HEK293 (cell line): ENCODE measurements at regions not wholly inside any gene's neighbourhood (a gene's known extent, or its start where the extent isn't known, plus 50 kb on each side); places are given as distances from the start of the nearest gene placed in this dataset.

ENCODE experiments used
- CTCF ChIA-PET: fragments of 350-600 bp; formaldehyde crosslinking; extraction: SDS; loops from one replicate; lab custom pipeline; 2021; ENCODE audit warnings: antibody characterized with exemption; lab: Yijun Ruan, JAX
- POLR2A ChIA-PET: fragments of 300-600 bp; formaldehyde crosslinking; extraction: SDS; loops from one replicate; lab custom pipeline; 2020; ENCODE audit warnings: antibody characterized with exemption, inconsistent platforms; lab: Yijun Ruan, JAX
- H3K27ac ChIP-seq: fragments of 200-500 bp; sonication (Bioruptor generic); 2 replicates; pipeline ENCODE4 v1.5.1; 2014; ENCODE audit warnings: low read depth, low read length, control low read depth, inconsistent platforms; ENCODE audit errors: extremely low read depth
- H3K36me3 ChIP-seq, 2 experiments: fragments of 200-500 bp in 1 of 2; sonication (Bioruptor generic) in 1 of 2; 1 replicate in 1 of 2; 2 replicates in 1 of 2; pipeline ENCODE4 v1.5.1; 2014 to 2017; ENCODE audit warnings: inconsistent platforms in 2 of 2, low read length in 2 of 2; ENCODE audit not compliant: control insufficient read depth in 2 of 2, insufficient read depth in 1 of 2
- H3K4me1 ChIP-seq: fragments of 200-500 bp; sonication (Bioruptor generic); 2 replicates; pipeline ENCODE4 v1.5.1; 2014; ENCODE audit warnings: mild to moderate bottlenecking, low read length, inconsistent platforms; ENCODE audit not compliant: control insufficient read depth, insufficient read depth
- H3K4me3 ChIP-seq: 2 replicates; pipeline ENCODE4 v1.5.1; 2011; ENCODE audit warnings: low read depth, mild to moderate bottlenecking, control low read depth, low read length, moderate library complexity
- H3K9me3 ChIP-seq: fragments of 200-500 bp; sonication (Bioruptor generic); 2 replicates; pipeline ENCODE4 v1.5.1; 2014; ENCODE audit warnings: low read depth, low read length, inconsistent platforms; ENCODE audit not compliant: control insufficient read depth, insufficient read depth
- GLIS1 ChIP-seq: fragments of 450-650 bp; formaldehyde crosslinking; IDR thresholded peaks from 2 replicates; pipeline ENCODE4 v1.5.1; 2016; ENCODE audit warnings: missing biosample characterization, missing genetic modification characterization
- KLF16 ChIP-seq: fragments of 450-650 bp; formaldehyde crosslinking; IDR thresholded peaks from 2 replicates; pipeline ENCODE4 v1.5.1; 2017; ENCODE audit warnings: missing biosample characterization, missing genetic modification characterization
- RBAK ChIP-seq: fragments of 450-650 bp; formaldehyde crosslinking; IDR thresholded peaks from 2 replicates; pipeline ENCODE4 v1.5.1; 2016; ENCODE audit warnings: missing biosample characterization, missing genetic modification characterization
- REPIN1 ChIP-seq: fragments of 450-650 bp; formaldehyde crosslinking; IDR thresholded peaks from 2 replicates; pipeline ENCODE4 v1.5.1; 2017; ENCODE audit warnings: missing biosample characterization, missing genetic modification characterization, low read depth
- TRIM28 ChIP-seq: IDR thresholded peaks from 2 replicates; pipeline ENCODE4 v1.6.1; 2011; ENCODE audit warnings: low read length, control low read depth, borderline replicate concordance
- ZFP41 ChIP-seq: fragments of 450-650 bp; formaldehyde crosslinking; IDR thresholded peaks from 2 replicates; pipeline ENCODE4 v1.5.1; 2016; ENCODE audit warnings: missing biosample characterization, missing genetic modification characterization, borderline replicate concordance
- ZNF132 ChIP-seq: fragments of 450-650 bp; formaldehyde crosslinking; IDR thresholded peaks from 2 replicates; pipeline ENCODE4 v1.5.1; 2017; ENCODE audit warnings: missing biosample characterization, missing genetic modification characterization, borderline replicate concordance
- ZNF214 ChIP-seq: fragments of 450-650 bp; formaldehyde crosslinking; IDR thresholded peaks from 2 replicates; pipeline ENCODE4 v1.5.1; 2017; ENCODE audit warnings: missing biosample characterization, mild to moderate bottlenecking, missing genetic modification characterization, borderline replicate concordance
- ZNF311 ChIP-seq: fragments of 450-650 bp; formaldehyde crosslinking; IDR thresholded peaks from 2 replicates; pipeline ENCODE4 v1.5.1; 2017; ENCODE audit warnings: missing biosample characterization, missing genetic modification characterization, borderline replicate concordance
- ZNF354C ChIP-seq: fragments of 450-650 bp; formaldehyde crosslinking; IDR thresholded peaks from 2 replicates; pipeline ENCODE4 v1.5.1; 2016; ENCODE audit warnings: missing biosample characterization, missing genetic modification characterization, low read depth, borderline replicate concordance
- ZNF48 ChIP-seq: fragments of 450-650 bp; formaldehyde crosslinking; IDR thresholded peaks from 2 replicates; pipeline ENCODE4 v1.5.1; 2016; ENCODE audit warnings: missing biosample characterization, missing genetic modification characterization
- ZNF544 ChIP-seq: fragments of 450-650 bp; formaldehyde crosslinking; IDR thresholded peaks from 2 replicates; pipeline ENCODE4 v1.5.0; 2017; ENCODE audit warnings: missing biosample characterization, missing genetic modification characterization
- ZNF549 ChIP-seq: fragments of 450-650 bp; IDR thresholded peaks from 2 replicates; pipeline ENCODE4 v1.5.1; 2018; ENCODE audit warnings: missing biosample characterization, missing genetic modification characterization, mild to moderate bottlenecking, inconsistent platforms, moderate library complexity
- ZNF76 ChIP-seq: fragments of 450-650 bp; formaldehyde crosslinking; IDR thresholded peaks from 2 replicates; pipeline ENCODE4; 2016; ENCODE audit warnings: low read depth, missing biosample characterization, missing genetic modification characterization, borderline replicate concordance
- ZNF777 ChIP-seq: fragments of 450-650 bp; formaldehyde crosslinking; IDR thresholded peaks from 2 replicates; pipeline ENCODE4 v1.5.1; 2017; ENCODE audit warnings: missing biosample characterization, missing genetic modification characterization, borderline replicate concordance
- ZNF843 ChIP-seq: fragments of 450-650 bp; formaldehyde crosslinking; IDR thresholded peaks from 2 replicates; pipeline ENCODE4 v1.5.1; 2016; ENCODE audit warnings: missing biosample characterization, missing genetic modification characterization
- ZSCAN23 ChIP-seq: fragments of 450-650 bp; formaldehyde crosslinking; IDR thresholded peaks from 2 replicates; pipeline ENCODE4 v1.5.1; 2016; ENCODE audit warnings: missing biosample characterization, missing genetic modification characterization
- TF ChIP-seq, protein P1 (sequence below): fragments of 450-650 bp; formaldehyde crosslinking; IDR thresholded peaks from 2 replicates; pipeline ENCODE4 v1.5.1; 2017; ENCODE audit warnings: missing biosample characterization, missing genetic modification characterization
- TF ChIP-seq, protein P2 (sequence below): fragments of 450-650 bp; formaldehyde crosslinking; IDR thresholded peaks from 2 replicates; pipeline ENCODE4 v1.5.1; 2017; ENCODE audit warnings: missing biosample characterization, missing genetic modification characterization
- TF ChIP-seq, protein P3 (sequence below): fragments of 450-650 bp; formaldehyde crosslinking; IDR thresholded peaks from 2 replicates; pipeline ENCODE4 v1.5.1; 2016; ENCODE audit warnings: missing biosample characterization, missing genetic modification characterization, low read depth

DNA sequence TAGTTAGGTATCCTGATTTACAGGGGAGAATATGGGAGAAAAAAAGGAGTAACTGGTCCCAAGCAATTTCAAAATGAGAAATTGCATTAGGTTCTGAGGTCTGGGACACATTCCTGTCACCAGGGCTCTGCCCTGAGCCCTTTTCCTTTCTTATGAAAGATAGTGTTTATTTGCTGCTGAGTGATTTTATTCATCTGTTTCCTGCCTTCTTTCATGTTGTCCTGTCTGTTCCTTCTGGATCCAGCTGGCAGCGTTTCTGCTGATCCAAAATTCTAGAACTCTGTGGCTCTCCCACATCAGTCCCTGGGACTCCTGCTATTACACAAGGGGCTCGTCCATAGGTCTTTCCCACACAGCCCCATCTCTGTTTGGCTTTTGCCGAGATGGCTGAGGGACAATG, 519.1 kb upstream of the SALL3 start:
- POLR2A ChIA-PET: no interaction called here
- Histone ChIP-seq H3K4me3 (no peak overlapping the region), H3K27ac (no peak overlapping the region)

DNA sequence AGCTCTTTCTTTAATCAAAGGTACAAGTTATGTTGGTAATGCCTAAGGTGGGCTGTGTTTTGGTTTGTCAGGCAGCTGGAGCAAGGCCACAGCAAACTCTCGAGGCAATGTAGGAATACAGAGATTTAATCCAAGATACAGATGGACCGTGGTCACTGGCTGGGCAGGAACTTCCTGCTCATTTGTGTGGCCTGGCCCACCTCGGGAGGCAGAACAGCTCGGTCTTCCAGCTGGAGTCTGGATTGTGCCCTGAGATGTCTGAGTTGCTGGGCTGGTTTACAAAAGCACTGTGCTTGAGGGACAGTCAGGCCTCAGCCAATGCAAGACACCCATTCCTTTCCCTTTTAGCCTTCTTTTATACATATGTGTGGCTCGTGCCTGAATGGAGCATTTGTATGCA, 506.1 kb upstream of the SALL3 start:
- POLR2A ChIA-PET: no interaction called here
- H3K4me3 ChIP-seq: no peak overlapping the region
- TF ChIP-seq ZNF76 (tag by site-specific recombination) (no peak), ZSCAN23 (tag by site-specific recombination) (no peak), GLIS1 (tag by site-specific recombination) (no peak), ZNF48 (tag by site-specific recombination) (no peak), KLF16 (no peak), ZNF544 (no peak), ZFP41 (tag by site-specific recombination) (no peak), TRIM28 (no peak), ZNF354C (tag by site-specific recombination) (no peak), ZNF777 (no peak), ZNF843 (tag by site-specific recombination) (no peak), ZNF132 (no peak), RBAK (no peak), REPIN1 (tag by site-specific recombination) (no peak), ZNF214 (tag by site-specific recombination) (no peak)
- TF ChIP-seq, protein P1, sequence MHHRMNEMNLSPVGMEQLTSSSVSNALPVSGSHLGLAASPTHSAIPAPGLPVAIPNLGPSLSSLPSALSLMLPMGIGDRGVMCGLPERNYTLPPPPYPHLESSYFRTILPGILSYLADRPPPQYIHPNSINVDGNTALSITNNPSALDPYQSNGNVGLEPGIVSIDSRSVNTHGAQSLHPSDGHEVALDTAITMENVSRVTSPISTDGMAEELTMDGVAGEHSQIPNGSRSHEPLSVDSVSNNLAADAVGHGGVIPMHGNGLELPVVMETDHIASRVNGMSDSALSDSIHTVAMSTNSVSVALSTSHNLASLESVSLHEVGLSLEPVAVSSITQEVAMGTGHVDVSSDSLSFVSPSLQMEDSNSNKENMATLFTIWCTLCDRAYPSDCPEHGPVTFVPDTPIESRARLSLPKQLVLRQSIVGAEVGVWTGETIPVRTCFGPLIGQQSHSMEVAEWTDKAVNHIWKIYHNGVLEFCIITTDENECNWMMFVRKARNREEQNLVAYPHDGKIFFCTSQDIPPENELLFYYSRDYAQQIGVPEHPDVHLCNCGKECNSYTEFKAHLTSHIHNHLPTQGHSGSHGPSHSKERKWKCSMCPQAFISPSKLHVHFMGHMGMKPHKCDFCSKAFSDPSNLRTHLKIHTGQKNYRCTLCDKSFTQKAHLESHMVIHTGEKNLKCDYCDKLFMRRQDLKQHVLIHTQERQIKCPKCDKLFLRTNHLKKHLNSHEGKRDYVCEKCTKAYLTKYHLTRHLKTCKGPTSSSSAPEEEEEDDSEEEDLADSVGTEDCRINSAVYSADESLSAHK: no peak
- TF ChIP-seq, protein P2, sequence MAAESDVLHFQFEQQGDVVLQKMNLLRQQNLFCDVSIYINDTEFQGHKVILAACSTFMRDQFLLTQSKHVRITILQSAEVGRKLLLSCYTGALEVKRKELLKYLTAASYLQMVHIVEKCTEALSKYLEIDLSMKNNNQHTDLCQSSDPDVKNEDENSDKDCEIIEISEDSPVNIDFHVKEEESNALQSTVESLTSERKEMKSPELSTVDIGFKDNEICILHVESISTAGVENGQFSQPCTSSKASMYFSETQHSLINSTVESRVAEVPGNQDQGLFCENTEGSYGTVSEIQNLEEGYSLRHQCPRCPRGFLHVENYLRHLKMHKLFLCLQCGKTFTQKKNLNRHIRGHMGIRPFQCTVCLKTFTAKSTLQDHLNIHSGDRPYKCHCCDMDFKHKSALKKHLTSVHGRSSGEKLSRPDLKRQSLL (tag by site-specific recombination): no peak
- TF ChIP-seq, protein P3, sequence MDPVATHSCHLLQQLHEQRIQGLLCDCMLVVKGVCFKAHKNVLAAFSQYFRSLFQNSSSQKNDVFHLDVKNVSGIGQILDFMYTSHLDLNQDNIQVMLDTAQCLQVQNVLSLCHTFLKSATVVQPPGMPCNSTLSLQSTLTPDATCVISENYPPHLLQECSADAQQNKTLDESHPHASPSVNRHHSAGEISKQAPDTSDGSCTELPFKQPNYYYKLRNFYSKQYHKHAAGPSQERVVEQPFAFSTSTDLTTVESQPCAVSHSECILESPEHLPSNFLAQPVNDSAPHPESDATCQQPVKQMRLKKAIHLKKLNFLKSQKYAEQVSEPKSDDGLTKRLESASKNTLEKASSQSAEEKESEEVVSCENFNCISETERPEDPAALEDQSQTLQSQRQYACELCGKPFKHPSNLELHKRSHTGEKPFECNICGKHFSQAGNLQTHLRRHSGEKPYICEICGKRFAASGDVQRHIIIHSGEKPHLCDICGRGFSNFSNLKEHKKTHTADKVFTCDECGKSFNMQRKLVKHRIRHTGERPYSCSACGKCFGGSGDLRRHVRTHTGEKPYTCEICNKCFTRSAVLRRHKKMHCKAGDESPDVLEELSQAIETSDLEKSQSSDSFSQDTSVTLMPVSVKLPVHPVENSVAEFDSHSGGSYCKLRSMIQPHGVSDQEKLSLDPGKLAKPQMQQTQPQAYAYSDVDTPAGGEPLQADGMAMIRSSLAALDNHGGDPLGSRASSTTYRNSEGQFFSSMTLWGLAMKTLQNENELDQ (tag by site-specific recombination): no peak
- TF ChIP-seq, all 188 proteins: peak for 0
- no peaks in the 10 kb centered on the region for H3K9me3 ChIP-seq
- no peaks in the 10 kb centered on the region for H3K4me1 ChIP-seq
- no peak overlapping the region for H3K27ac ChIP-seq
- CTCF ChIA-PET: no interaction called here
- H3K36me3 ChIP-seq: no peaks in the 10 kb centered on the region

More for the DNA sequence above, 519.1 kb upstream of the SALL3 start:
- H3K9me3 ChIP-seq: no peaks in the 10 kb centered on the region
- H3K36me3 ChIP-seq: no peaks in the 10 kb centered on the region
- TF ChIP-seq ZNF549 (no peak), ZNF48 (tag by site-specific recombination) (no peak), ZNF311 (tag by site-specific recombination) (no peak)
- TF ChIP-seq, protein P2 (tag by site-specific recombination): no peak
- CTCF ChIA-PET: no interaction called here
- no peaks in the 10 kb centered on the region for H3K4me1 ChIP-seq
